Neural crest cell (in vitro differentiated cells): ENCODE measurements at regions not wholly inside any gene's neighbourhood (a gene's known extent, or its start where the extent isn't known, plus 50 kb on each side); places are given as distances from the start of the nearest gene placed in this dataset.

Experiments
- DNase-seq: peaks from one replicate; pipeline ENCODE4 v3.0.0; 2021; ENCODE audit warnings: low read depth, mixed read lengths, low spot score
- H3K27ac Mint-ChIP-seq: one replicate; pipeline ENCODE4 v1.8.0; 2021; ENCODE audit warnings: mild to moderate bottlenecking, mixed read lengths; ENCODE audit not compliant: unreplicated experiment
- H3K27me3 Mint-ChIP-seq: 2 replicates; pipeline ENCODE4 v1.8.0; 2021; ENCODE audit warnings: low read depth, mild to moderate bottlenecking, mixed read lengths
- H3K36me3 Mint-ChIP-seq: 2 replicates; pipeline ENCODE4 v1.8.0; 2021; ENCODE audit warnings: low read depth, mild to moderate bottlenecking, mixed read lengths
- H3K4me1 Mint-ChIP-seq: 2 replicates; pipeline ENCODE4 v1.8.0; 2021; ENCODE audit warnings: mixed read lengths
- H3K4me3 Mint-ChIP-seq: one replicate; pipeline ENCODE4 v1.8.0; 2021; ENCODE audit warnings: mild to moderate bottlenecking, mixed read lengths
- H3K9me3 Mint-ChIP-seq: 2 replicates; pipeline ENCODE4 v1.8.0; 2021; ENCODE audit warnings: mixed read lengths
- TF ChIP-seq, protein P1 (sequence below): fragments of 200-600 bp; sonication (generic); conservative IDR thresholded peaks from 2 replicates; pipeline ENCODE4 v1.5.0; 2021; ENCODE audit warnings: antibody characterized with exemption, mild to moderate bottlenecking

DNA sequence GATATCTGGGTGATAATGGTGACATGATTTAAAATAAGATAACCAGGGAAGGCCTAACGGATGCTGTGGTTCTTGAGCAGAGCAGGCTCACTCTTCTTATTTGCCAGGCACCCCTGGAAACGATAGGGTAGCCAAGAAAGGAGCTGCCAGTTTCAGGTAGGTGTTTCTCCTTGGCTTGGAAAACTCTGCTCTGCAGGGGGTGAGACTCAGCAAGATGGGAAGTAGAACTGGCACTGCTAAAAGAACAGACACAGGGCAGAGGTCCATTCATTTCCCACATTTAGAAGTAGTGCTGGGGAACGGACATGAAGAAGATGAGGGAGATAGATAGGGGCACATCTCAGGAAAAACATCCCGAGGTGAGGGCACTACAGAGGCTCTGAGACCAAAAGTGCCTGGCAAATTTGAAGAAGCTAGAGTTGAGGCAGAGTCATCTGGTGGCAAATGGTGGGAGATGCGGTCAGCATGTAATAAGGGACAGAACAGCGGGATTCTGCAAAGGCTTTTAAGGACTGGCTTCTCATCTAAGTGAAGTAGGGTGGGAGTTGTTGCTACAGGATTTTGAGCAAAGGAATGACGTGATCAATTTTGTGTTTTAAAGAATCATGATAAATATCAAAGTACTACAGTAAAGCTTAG, 323.4 kb upstream of the PLSCR5 start:
- no peak overlapping the region for H3K4me3 Mint-ChIP-seq
- no peaks in the 10 kb centered on the region for H3K4me1 Mint-ChIP-seq
- TF ChIP-seq, protein P1, sequence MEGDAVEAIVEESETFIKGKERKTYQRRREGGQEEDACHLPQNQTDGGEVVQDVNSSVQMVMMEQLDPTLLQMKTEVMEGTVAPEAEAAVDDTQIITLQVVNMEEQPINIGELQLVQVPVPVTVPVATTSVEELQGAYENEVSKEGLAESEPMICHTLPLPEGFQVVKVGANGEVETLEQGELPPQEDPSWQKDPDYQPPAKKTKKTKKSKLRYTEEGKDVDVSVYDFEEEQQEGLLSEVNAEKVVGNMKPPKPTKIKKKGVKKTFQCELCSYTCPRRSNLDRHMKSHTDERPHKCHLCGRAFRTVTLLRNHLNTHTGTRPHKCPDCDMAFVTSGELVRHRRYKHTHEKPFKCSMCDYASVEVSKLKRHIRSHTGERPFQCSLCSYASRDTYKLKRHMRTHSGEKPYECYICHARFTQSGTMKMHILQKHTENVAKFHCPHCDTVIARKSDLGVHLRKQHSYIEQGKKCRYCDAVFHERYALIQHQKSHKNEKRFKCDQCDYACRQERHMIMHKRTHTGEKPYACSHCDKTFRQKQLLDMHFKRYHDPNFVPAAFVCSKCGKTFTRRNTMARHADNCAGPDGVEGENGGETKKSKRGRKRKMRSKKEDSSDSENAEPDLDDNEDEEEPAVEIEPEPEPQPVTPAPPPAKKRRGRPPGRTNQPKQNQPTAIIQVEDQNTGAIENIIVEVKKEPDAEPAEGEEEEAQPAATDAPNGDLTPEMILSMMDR: no peak
- H3K9me3 Mint-ChIP-seq: no peaks in the 10 kb centered on the region
- DNase-seq: no peak
- H3K27me3 Mint-ChIP-seq: no peaks in the 10 kb centered on the region
- H3K27ac Mint-ChIP-seq: no peak overlapping the region
- no peaks in the 10 kb centered on the region for H3K36me3 Mint-ChIP-seq

DNA sequence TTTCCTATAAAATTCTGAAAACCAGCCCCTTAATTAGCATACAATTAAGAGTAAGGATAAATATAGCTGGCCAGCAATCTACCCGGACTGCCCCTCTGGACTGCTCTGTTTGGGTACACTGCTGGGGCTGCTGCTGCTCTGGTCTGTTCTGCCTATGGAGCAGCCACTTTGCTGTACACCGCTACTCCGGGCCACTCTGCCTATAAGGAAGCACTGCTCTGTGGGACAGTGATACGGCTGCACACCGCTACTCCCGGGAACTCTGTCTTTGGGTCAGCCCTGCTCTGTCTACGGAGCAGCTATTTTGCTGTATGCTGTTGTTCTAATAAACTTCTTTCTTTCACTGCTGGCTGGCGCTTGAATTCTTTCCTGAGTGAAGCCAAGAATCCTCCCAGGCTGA, 316.5 kb upstream of the PLSCR5 start:
- Mint-ChIP-seq H3K4me1 (no peaks in the 10 kb centered on the region), H3K36me3 (no peaks in the 10 kb centered on the region), H3K9me3 (peaks cover 2% of the 10 kb centered on the region), H3K27ac (no peak overlapping the region), H3K27me3 (no peaks in the 10 kb centered on the region), H3K4me3 (no peak overlapping the region)
- TF ChIP-seq, protein P1: no peak
- DNase-seq: no peak

DNA sequence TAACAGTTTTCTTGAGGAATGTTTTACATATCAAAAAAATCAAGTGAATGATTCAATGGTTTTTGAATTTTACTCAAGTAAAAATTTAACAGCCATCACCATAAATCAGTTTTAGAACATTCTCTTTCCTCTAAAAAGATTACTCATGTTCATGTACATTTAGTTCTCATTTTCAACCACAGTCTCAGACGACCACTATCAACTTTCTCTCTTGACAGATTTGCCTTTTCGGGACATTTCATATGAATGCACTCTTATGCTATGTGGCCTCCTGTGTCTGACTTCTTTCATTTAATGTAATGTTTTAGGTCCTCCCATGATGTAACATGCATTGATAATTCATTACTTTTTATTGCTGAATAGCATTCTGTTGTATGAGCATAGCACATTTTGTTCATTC, 309.3 kb upstream of the PLSCR5 start:
- H3K9me3 Mint-ChIP-seq: peaks cover 6% of the 10 kb centered on the region
- H3K36me3 Mint-ChIP-seq: no peaks in the 10 kb centered on the region
- TF ChIP-seq, protein P1: no peak
- H3K27ac Mint-ChIP-seq: no peak overlapping the region
- no peaks in the 10 kb centered on the region for H3K27me3 Mint-ChIP-seq
- no peak overlapping the region for H3K4me3 Mint-ChIP-seq
- DNase-seq: no peak
- H3K4me1 Mint-ChIP-seq: peaks cover 8% of the 10 kb centered on the region

DNA sequence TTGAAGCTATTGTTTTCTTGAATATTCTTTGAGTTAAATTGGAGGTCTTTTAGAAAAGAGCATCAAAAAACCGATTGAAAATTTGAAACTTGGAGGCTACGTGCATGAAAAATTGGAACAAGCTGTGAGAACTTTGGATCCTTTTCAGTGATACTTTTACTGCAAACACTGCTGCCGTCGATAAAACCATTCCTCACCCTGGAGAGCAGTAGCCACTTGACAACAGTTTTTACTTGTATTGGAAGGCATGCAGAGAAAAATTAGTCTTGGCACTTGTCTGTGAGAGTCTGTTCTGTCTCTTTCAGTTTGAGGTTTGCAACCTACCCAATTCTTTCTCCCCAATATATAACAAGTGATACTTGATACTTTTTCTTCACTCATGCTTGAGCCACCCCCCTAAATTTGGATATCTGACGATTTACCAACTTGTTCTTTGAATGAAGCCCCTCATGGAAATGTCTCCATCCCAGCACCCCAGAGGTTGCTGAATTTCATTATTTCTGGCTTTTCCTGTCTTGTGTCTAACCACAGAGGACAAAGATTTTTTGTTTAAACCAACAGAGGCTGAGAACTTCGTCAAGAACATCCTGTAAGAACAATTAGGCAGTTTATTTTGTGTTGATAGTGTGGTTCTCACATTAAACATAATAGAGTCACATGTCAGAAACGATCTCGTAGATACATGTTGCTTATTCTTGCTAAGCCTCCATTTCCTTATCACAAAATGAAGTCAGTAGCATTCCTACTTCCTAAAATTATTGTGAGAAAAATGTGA, 307.3 kb upstream of the PLSCR5 start:
- Mint-ChIP-seq H3K36me3 (no peaks in the 10 kb centered on the region), H3K4me1 (peaks cover 8% of the 10 kb centered on the region), H3K27ac (peak overlapping the region; percentile 54), H3K4me3 (no peak overlapping the region), H3K27me3 (no peaks in the 10 kb centered on the region), H3K9me3 (peaks cover 6% of the 10 kb centered on the region)
- TF ChIP-seq, protein P1: no peak
- no peak for DNase-seq

DNA sequence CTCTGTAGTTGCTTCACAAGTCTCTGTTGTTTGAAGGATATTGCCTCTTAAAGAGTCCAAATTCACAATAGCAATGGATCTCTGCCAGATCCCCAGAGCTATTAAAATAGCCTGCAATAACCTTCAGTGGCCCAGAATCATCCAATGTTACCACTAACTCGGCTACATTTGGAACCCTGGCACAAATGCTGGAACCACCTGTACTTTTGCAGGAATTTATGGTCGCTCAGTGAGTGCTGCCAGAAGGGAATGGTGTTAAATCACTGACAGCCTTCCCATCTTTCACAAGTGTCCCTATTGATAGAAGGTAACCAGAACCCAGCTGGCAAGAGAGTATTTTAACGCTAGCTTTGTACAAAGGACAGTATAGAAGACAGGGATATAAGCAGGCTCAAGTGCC, 298.8 kb upstream of the PLSCR5 start:
- no peak overlapping the region for H3K4me3 Mint-ChIP-seq
- no peaks in the 10 kb centered on the region for H3K4me1 Mint-ChIP-seq
- H3K9me3 Mint-ChIP-seq: peaks cover 2% of the 10 kb centered on the region
- H3K27ac Mint-ChIP-seq: no peak overlapping the region
- no peaks in the 10 kb centered on the region for H3K27me3 Mint-ChIP-seq
- no peak for DNase-seq
- TF ChIP-seq, protein P1: no peak
- H3K36me3 Mint-ChIP-seq: no peaks in the 10 kb centered on the region
